Astrocyte of the cerebellum (primary cell): ENCODE measurements at regions not wholly inside any gene's neighbourhood (a gene's known extent, or its start where the extent isn't known, plus 50 kb on each side); places are given as distances from the start of the nearest gene placed in this dataset.

Experiments used
- DNase-seq: peaks from one replicate; pipeline ENCODE4 v3.0.0-alpha.2; 2011; ENCODE audit warnings: low read depth
- H3K4me3 ChIP-seq: 2 replicates; pipeline ENCODE4 v1.5.1; 2011; ENCODE audit warnings: mild to moderate bottlenecking, low read depth, low read length, moderate library complexity
- in situ Hi-C: cut with HindIII; loops from 2 replicates; pipeline ENCODE4 v1.10.0; 2017; ENCODE audit warnings: low sequenced_read_pairs
- TF ChIP-seq, protein P1 (sequence below): IDR thresholded peaks from 2 replicates; pipeline ENCODE4 v1.5.1; 2012; ENCODE audit warnings: low read length, low read depth, moderate library complexity, mild to moderate bottlenecking; ENCODE audit errors: missing control alignments

DNA sequence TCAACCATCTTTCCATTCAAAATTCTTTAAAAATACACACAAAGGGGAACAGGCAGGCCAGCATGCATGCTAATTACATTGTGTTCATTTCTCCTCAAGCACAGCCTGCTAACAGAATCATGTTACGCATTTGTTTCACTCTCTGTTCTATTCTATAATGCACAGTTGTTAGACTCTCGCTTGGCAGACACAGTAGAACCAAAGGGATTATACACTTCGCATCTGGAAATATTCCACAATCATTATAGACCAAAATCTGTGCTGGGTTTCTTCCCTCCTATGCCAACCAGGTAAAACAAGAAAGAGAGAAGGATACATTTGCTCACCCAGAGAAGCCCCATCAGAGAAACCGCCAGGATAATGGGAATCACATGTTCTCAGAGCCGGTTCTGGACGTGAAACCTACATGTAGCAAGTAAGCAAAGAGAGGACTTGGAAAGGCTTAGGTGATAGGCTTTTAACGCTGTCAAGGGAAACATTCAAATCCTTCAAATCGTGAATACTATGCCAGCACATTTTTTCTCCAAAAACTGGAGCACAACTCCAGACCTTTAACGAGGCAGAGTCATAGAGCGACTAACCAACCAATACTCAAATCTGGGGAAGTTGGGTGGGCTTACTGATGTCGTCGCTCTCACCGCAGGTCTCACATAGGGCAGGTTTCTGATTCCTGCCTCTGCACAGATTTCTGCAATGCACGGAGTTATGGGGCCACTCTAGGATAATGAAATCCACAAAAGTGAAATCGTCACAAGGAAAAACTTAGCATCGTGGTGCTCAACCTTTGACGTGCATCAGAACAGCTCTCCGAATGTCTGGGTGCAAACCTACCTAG is 380.5 kb upstream of the AUTS2 start:
- no peak for DNase-seq
- no peak overlapping the region for H3K4me3 ChIP-seq
- TF ChIP-seq, protein P1, sequence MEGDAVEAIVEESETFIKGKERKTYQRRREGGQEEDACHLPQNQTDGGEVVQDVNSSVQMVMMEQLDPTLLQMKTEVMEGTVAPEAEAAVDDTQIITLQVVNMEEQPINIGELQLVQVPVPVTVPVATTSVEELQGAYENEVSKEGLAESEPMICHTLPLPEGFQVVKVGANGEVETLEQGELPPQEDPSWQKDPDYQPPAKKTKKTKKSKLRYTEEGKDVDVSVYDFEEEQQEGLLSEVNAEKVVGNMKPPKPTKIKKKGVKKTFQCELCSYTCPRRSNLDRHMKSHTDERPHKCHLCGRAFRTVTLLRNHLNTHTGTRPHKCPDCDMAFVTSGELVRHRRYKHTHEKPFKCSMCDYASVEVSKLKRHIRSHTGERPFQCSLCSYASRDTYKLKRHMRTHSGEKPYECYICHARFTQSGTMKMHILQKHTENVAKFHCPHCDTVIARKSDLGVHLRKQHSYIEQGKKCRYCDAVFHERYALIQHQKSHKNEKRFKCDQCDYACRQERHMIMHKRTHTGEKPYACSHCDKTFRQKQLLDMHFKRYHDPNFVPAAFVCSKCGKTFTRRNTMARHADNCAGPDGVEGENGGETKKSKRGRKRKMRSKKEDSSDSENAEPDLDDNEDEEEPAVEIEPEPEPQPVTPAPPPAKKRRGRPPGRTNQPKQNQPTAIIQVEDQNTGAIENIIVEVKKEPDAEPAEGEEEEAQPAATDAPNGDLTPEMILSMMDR, result no peak
- in situ Hi-C loops, result no loop called here

DNA sequence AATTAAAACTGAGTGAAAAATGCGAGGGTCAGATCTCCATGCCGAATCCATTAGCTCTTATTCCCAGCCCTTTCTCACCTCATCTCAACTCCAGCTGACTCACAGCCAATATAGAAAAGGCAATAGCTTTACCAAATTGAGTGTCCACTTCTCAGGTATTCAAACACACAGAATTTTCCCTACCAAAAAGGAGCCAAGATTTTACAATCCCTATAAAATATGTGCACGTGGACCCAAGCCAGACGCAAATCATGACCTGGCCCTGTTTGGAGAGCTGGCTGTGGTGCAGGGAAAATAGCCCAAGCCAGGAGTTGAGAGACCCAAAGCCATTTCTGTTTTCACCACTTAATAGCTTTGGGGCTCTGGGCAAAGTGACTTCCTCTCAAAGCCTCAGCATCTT is 379.7 kb upstream of the AUTS2 start:
- in situ Hi-C loops, result no loop called here
- TF ChIP-seq, protein P1, result no peak
- no peak for DNase-seq
- H3K4me3 ChIP-seq, result no peak overlapping the region

DNA sequence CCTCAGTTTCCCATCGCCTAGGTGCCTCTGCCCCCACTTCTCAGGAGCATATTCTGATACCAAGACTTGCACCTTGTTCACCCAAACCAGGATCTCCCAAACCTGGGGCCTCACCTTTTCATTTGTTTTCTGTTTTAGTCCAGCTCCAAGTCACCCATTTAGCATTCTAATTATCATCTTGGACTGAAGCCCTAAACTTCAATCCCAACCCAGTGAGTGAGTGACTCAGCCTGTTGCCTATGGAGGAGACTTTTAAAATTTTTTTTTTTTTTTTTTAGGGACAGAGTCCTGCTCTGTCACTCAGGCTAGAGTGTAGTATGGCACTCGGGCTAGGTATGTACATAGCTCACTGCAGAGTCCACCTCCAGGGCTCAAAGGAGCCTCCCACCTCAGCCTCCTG is 378.9 kb upstream of the AUTS2 start:
- DNase-seq, result no peak
- TF ChIP-seq, protein P1, result no peak
- in situ Hi-C loops, result no loop called here
- H3K4me3 ChIP-seq, result no peak overlapping the region

- no peak overlapping the region for H3K4me3 ChIP-seq
- no peak for DNase-seq
- TF ChIP-seq, protein P1, result no peak
- in situ Hi-C loops, result no loop called here
These were observed 372.9 kb upstream of the AUTS2 start for GRCh38 chr7:69225259-69225943.

- H3K4me3 ChIP-seq, result no peak overlapping the region
- in situ Hi-C loops, result no loop called here
- TF ChIP-seq, protein P1, result no peak
- no peak for DNase-seq
These were observed 370.0 kb upstream of the AUTS2 start for GRCh38 chr7:69228212-69228811.

GRCh38 chr7:69232445-69233376 is 365.6 kb upstream of the AUTS2 start:
- H3K4me3 ChIP-seq, result no peak overlapping the region
- no peak for DNase-seq
- TF ChIP-seq, protein P1, result no peak
- in situ Hi-C loops, result no loop called here
